HCT116 (cell line): ENCODE measurements at regions not wholly inside any gene's neighbourhood (a gene's known extent, or its start where the extent isn't known, plus 50 kb on each side); places are given as distances from the start of the nearest gene placed in this dataset.

Experiments
- ATAC-seq: fragments of 200-7000 bp; cut with Tn5 transposase; 2 replicates; pipeline ENCODE4 v1.9.1; 2020; ENCODE audit warnings: mild to moderate bottlenecking, moderate library complexity
- BruUV-seq: library from RNA; stranded (reverse); fragments of 400-500 nt; replicated peaks from 2 replicates; lab custom pipeline; 2021; lab: Mats Ljungman, UMichigan
- CTCF ChIA-PET: fragments of 300-600 bp; sonication (Branson Sonifier 250); formaldehyde crosslinking; loops from one replicate; lab custom pipeline; 2021; ENCODE audit warnings: antibody characterized with exemption; lab: Charles Lee
- POLR2A ChIA-PET: fragments of 300-600, 350-600 bp; sonication (Branson Sonifier 250); formaldehyde crosslinking; loops from one replicate; lab custom pipeline; 2021; ENCODE audit warnings: antibody characterized with exemption; lab: Charles Lee
- RAD21 ChIA-PET, 2 experiments: fragments of 300-600 bp; sonication (Branson Sonifier 250); formaldehyde crosslinking; loops; one replicate each; lab custom pipeline; 2023; ENCODE audit warnings: low total read pairs in 2 of 2; ENCODE audit not compliant: uncharacterized antibody in 2 of 2, unreplicated experiment in 2 of 2, low non-redundant PET in 1 of 2; lab: Charles Lee
- DNase-seq: peaks from one replicate; pipeline ENCODE4 v3.0.0-alpha.2; 2010; ENCODE audit warnings: low read depth, low spot score
- H2AFZ ChIP-seq: fragments of 200-600 bp; shearing (Covaris generic), sonication (generic); 2 replicates; pipeline ENCODE4 v1.6.1; 2017; ENCODE audit warnings: low read depth, mixed run types, mixed read lengths, antibody characterized with exemption, low read length; ENCODE audit not compliant: poor library complexity, severe bottlenecking
- H3K27ac ChIP-seq: 2 replicates; pipeline ENCODE4 v1.5.1; 2012; ENCODE audit warnings: low read depth, low read length
- H3K27me3 ChIP-seq: fragments of 200-600 bp; sonication (generic); 2 replicates; pipeline ENCODE4 v1.6.1; 2016; ENCODE audit warnings: mixed run types, low read length, mixed read lengths; ENCODE audit not compliant: insufficient read depth
- H3K36me3 ChIP-seq, 2 experiments: fragments of 200-500 bp in 1 of 2; fragments of 200-600 bp in 1 of 2; sonication (Bioruptor generic) in 1 of 2; sonication (generic) in 1 of 2; 2 replicates each; pipeline versions ENCODE4 v1.5.1 to v1.6.1; 2014 to 2016; ENCODE audit warnings: low read length in 2 of 2, inconsistent platforms in 1 of 2, mixed read lengths in 1 of 2, mixed run types in 1 of 2; ENCODE audit not compliant: insufficient read depth in 2 of 2, control insufficient read depth in 1 of 2
- H3K4me1 ChIP-seq, 2 experiments: fragments of 200-600 bp in 1 of 2; sonication (generic) in 1 of 2; 2 replicates each; pipeline versions ENCODE4 v1.5.1 to v1.6.1; 2012 to 2017; ENCODE audit warnings: low read length in 2 of 2, inconsistent platforms in 1 of 2, mild to moderate bottlenecking in 1 of 2, mixed read lengths in 1 of 2, mixed run types in 1 of 2, moderate library complexity in 1 of 2; ENCODE audit not compliant: insufficient read depth in 2 of 2, control insufficient read depth in 1 of 2
- H3K4me2 ChIP-seq: fragments of 200-600 bp; sonication (generic); 2 replicates; pipeline ENCODE4 v1.6.1; 2017; ENCODE audit warnings: mixed run types, low read length, mixed read lengths
- H3K4me3 ChIP-seq, 2 experiments: fragments of 200-600 bp in 1 of 2; sonication (generic) in 1 of 2; replicated peaks in 1 of 2; 2 replicates each; pipeline ENCODE4 v1.5.1; 2011 to 2016; ENCODE audit warnings: low read length in 2 of 2, control low read depth in 1 of 2, low read depth in 1 of 2, mild to moderate bottlenecking in 1 of 2, mixed read lengths in 1 of 2, mixed run types in 1 of 2
- H3K79me2 ChIP-seq: fragments of 200-600 bp; sonication (generic); 2 replicates; pipeline ENCODE4 v1.6.1; 2017; ENCODE audit warnings: mild to moderate bottlenecking, mixed run types, low read length, moderate library complexity, mixed read lengths; ENCODE audit not compliant: insufficient read depth
- H3K9ac ChIP-seq: fragments of 200-600 bp; sonication (generic); 2 replicates; pipeline ENCODE4 v1.6.1; 2016; ENCODE audit warnings: low read length, mixed read lengths
- H3K9me2 ChIP-seq: fragments of 200-600 bp; sonication (generic), shearing (Covaris generic); 2 replicates; pipeline ENCODE4 v1.6.1; 2017; ENCODE audit warnings: mixed run types, mild to moderate bottlenecking, moderate library complexity; ENCODE audit not compliant: insufficient read depth
- H3K9me3 ChIP-seq, 2 experiments: fragments of 200-500 bp in 1 of 2; fragments of 200-600 bp in 1 of 2; sonication (Bioruptor generic) in 1 of 2; sonication (generic) in 1 of 2; 2 replicates each; pipeline ENCODE4 v1.6.1; 2014 to 2017; ENCODE audit warnings: low read length in 2 of 2, mixed read lengths in 2 of 2, inconsistent platforms in 1 of 2, low read depth in 1 of 2, mild to moderate bottlenecking in 1 of 2, mixed run types in 1 of 2, moderate library complexity in 1 of 2; ENCODE audit not compliant: control insufficient read depth in 1 of 2, insufficient read depth in 1 of 2
- H4K20me1 ChIP-seq: fragments of 200-600 bp; sonication (generic), shearing (Covaris generic); 2 replicates; pipeline ENCODE4 v1.6.1; 2017; ENCODE audit warnings: mixed run types, mild to moderate bottlenecking, moderate library complexity; ENCODE audit not compliant: insufficient read depth
- ATF3 ChIP-seq: IDR thresholded peaks from 2 replicates; pipeline ENCODE4 v1.6.1; 2012
- CBX3 ChIP-seq: IDR thresholded peaks from 2 replicates; pipeline ENCODE4 v1.6.1; 2012; ENCODE audit warnings: low read depth
- EZH2 ChIP-seq: fragments of 200-600 bp; sonication (generic); IDR thresholded peaks from 2 replicates; pipeline ENCODE4 v1.6.1; 2017; ENCODE audit warnings: antibody characterized with exemption, mixed run types
- FOSL1 ChIP-seq: IDR thresholded peaks from 2 replicates; pipeline ENCODE4 v1.6.1; 2012; ENCODE audit warnings: low read depth
- MAX ChIP-seq: IDR thresholded peaks from 2 replicates; pipeline ENCODE4 v1.6.1; 2012
- POLR2A ChIP-seq: IDR thresholded peaks from 2 replicates; pipeline ENCODE4 v1.7.0; 2011; ENCODE audit warnings: borderline replicate concordance; ENCODE audit not compliant: insufficient read depth, insufficient read length; ENCODE audit errors: extremely low read depth
- SIN3A ChIP-seq: IDR thresholded peaks from 2 replicates; pipeline ENCODE4 v1.6.1; 2012; ENCODE audit warnings: low read depth
- SRF ChIP-seq: IDR thresholded peaks from 2 replicates; pipeline ENCODE4 v1.6.1; 2012; ENCODE audit warnings: low read depth
- TCF7L2 ChIP-seq: IDR thresholded peaks from 2 replicates; pipeline ENCODE4 v1.7.0; 2011; ENCODE audit warnings: borderline replicate concordance, inconsistent platforms; ENCODE audit not compliant: insufficient read depth, insufficient read length; ENCODE audit errors: extremely low read depth
- YY1 ChIP-seq: IDR thresholded peaks from 2 replicates; pipeline ENCODE4 v1.6.1; 2011; ENCODE audit warnings: low read length, low read depth, moderate library complexity, mild to moderate bottlenecking; ENCODE audit not compliant: insufficient replicate concordance; ENCODE audit errors: extremely low read depth
- ZFX ChIP-seq: fragments of 450-650 bp; IDR thresholded peaks from 2 replicates; pipeline ENCODE4 v1.6.1; 2017
- intact Hi-C: fragments of 100-400 bp; cut with micrococcal nuclease; formaldehyde crosslinking; loops from 2 replicates; pipeline ENCODE4 v1.10.0; 2022

DNA sequence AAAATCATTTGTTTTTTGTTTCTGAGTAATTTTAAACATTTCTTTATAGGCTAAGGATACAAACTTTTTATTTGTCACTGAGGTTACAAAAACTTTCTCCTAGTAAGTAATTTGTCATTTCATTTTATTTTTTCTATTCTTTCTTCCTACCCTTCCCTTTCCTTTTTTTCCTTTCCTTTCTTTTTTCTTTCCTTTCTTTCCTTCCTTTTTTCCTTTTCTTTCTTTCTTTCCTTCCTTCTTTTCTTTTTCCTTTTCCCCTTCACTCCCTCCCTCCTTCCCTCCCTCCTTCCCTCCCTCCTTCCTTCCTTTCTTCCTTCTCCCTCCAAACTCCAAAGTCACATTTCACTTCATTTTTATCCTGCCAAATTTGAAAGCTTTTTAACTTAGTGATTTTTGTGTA, 115.1 kb upstream of the FAN1 start:
- no peak for TF ChIP-seq EZH2
- no peak for TF ChIP-seq YY1
- TF ChIP-seq FOSL1 = no peak
- TF ChIP-seq SRF = no peak
- no peak for TF ChIP-seq ATF3
- TF ChIP-seq SIN3A = no peak
- TF ChIP-seq MAX = no peak
- TF ChIP-seq TCF7L2 = no peak
- TF ChIP-seq CBX3 = no peak
- no peak for TF ChIP-seq ZFX
- TF ChIP-seq POLR2A = no peak
- Histone ChIP-seq H3K27me3 (no peaks in the 10 kb centered on the region), H3K4me2 (no peak overlapping the region), H4K20me1 (no peaks in the 10 kb centered on the region), H3K4me1 (no peaks in the 10 kb centered on the region), H3K36me3 (no peaks in the 10 kb centered on the region), H3K9ac (no peak overlapping the region), H3K4me3 (no peak overlapping the region), H3K9me3 (no peaks in the 10 kb centered on the region), H3K9me2 (no peaks in the 10 kb centered on the region), H2AFZ (no peak overlapping the region), H3K79me2 (no peaks in the 10 kb centered on the region), H3K27ac (no peak overlapping the region)
- ChIA-PET CTCF (interaction anchor here (0.9 kb wide), 1 partner anchor 340 kb away, joined by 3 read pairs; no protein-coding TSS in a partner anchor), RAD21 (no interaction called here), POLR2A (no interaction called here)
- intact Hi-C loops = no loop called here
- ATAC-seq (no peak), DNase-seq (no peak)
- no TSS peak for BruUV-seq
